Hematopoietic multipotent progenitor cell treated with erythropoietin and hydrocortisone succinate and interleukin-3 and kit ligand, for 17 days (in vitro differentiated cells): ENCODE measurements at regions not wholly inside any gene's neighbourhood (a gene's known extent, or its start where the extent isn't known, plus 50 kb on each side); places are given as distances from the start of the nearest gene placed in this dataset.

ENCODE experiments used
- DNase-seq: peaks from one replicate; pipeline ENCODE4 v3.0.0-alpha.2; 2015; ENCODE audit warnings: low spot score

GRCh38 chr2:8090748-8091700 is 590.8 kb upstream of the ID2 start:
- no peak for DNase-seq

GRCh38 chr2:8094526-8094925 is 587.3 kb upstream of the ID2 start:
- DNase-seq = no peak

GRCh38 chr2:8095978-8096377 is 585.9 kb upstream of the ID2 start:
- DNase-seq = no peak

- no peak for DNase-seq
Observed at GRCh38 chr2:8096484-8096883, 585.4 kb upstream of the ID2 start.

- no peak for DNase-seq
Observed at GRCh38 chr2:8098476-8099266, 583.2 kb upstream of the ID2 start.

GRCh38 chr2:8099267-8099582 is 582.6 kb upstream of the ID2 start:
- no peak for DNase-seq

GRCh38 chr2:8101614-8102277 is 580.1 kb upstream of the ID2 start:
- DNase-seq = no peak

- DNase-seq = no peak
Observed at GRCh38 chr2:8102470-8102869, 579.4 kb upstream of the ID2 start.

GRCh38 chr2:8103085-8103708 is 578.7 kb upstream of the ID2 start:
- DNase-seq = no peak

- no peak for DNase-seq
Observed at GRCh38 chr2:8107150-8107549, 574.7 kb upstream of the ID2 start.

- no peak for DNase-seq
Observed at GRCh38 chr2:8107621-8108378, 574.1 kb upstream of the ID2 start.

GRCh38 chr2:8110716-8111115 is 571.1 kb upstream of the ID2 start:
- DNase-seq = no peak

GRCh38 chr2:8111193-8111592 is 570.7 kb upstream of the ID2 start:
- no peak for DNase-seq

- DNase-seq = no peak
Observed at GRCh38 chr2:8115456-8115855, 566.4 kb upstream of the ID2 start.

GRCh38 chr2:8115966-8116365 is 565.9 kb upstream of the ID2 start:
- DNase-seq = no peak

GRCh38 chr2:8116661-8117060 is 565.2 kb upstream of the ID2 start:
- no peak for DNase-seq

GRCh38 chr2:8118940-8119781 is 562.7 kb upstream of the ID2 start:
- DNase-seq = no peak

- no peak for DNase-seq
Observed at GRCh38 chr2:8119782-8120505, 561.9 kb upstream of the ID2 start.

GRCh38 chr2:8120506-8120860 is 561.4 kb upstream of the ID2 start:
- no peak for DNase-seq
